ENCODE measurements at regions not wholly inside any gene's neighbourhood (a gene's known extent, or its start where the extent isn't known, plus 50 kb on each side); places are given as distances from the start of the nearest gene placed in this dataset.

- TF ChIP-seq CTCF (conservative IDR thresholded peaks at IDR 0.05; ENCODE audit: low read length) (no peak), EZH2phosphoT487 (IDR thresholded peaks at IDR 0.05; ENCODE audit: borderline replicate concordance) (no peak)
Observed at GRCh38 chr20:11174861-11175260, 501.1 kb upstream of the JAG1 start.
